ENCODE measurements at regions not wholly inside any gene's neighbourhood (a gene's known extent, or its start where the extent isn't known, plus 50 kb on each side); places are given as distances from the start of the nearest gene placed in this dataset.

DNA sequence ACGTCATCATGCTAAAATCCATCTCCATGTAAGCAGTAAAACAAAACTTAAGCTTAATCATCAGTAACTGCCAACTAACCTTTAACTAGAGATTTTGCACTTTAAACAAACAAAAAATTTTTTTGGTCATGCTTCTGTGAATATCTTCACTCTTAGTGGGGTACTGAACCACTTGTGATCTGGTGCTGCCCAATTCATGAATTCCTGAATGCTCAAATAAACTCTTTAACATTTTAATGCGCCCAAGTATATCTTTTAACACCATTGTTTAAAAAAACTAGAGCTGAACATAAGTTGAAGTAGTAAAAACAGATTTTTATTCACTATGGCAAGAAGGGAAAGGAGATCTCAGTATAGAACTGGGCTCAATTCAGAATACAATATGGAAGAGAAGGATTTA lies 196.9 kb upstream of the USP24 start:
- no peak overlapping the region for H3K4me3 ChIP-seq (ENCODE audit: low read depth, low read length)
- DNase-seq (ENCODE audit: low read depth), result no peak
- TF ChIP-seq, protein P1, sequence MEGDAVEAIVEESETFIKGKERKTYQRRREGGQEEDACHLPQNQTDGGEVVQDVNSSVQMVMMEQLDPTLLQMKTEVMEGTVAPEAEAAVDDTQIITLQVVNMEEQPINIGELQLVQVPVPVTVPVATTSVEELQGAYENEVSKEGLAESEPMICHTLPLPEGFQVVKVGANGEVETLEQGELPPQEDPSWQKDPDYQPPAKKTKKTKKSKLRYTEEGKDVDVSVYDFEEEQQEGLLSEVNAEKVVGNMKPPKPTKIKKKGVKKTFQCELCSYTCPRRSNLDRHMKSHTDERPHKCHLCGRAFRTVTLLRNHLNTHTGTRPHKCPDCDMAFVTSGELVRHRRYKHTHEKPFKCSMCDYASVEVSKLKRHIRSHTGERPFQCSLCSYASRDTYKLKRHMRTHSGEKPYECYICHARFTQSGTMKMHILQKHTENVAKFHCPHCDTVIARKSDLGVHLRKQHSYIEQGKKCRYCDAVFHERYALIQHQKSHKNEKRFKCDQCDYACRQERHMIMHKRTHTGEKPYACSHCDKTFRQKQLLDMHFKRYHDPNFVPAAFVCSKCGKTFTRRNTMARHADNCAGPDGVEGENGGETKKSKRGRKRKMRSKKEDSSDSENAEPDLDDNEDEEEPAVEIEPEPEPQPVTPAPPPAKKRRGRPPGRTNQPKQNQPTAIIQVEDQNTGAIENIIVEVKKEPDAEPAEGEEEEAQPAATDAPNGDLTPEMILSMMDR (IDR thresholded peaks at IDR 0.05; ENCODE audit: insufficient read depth, low read depth, low read length, missing control alignments), result no peak

DNA sequence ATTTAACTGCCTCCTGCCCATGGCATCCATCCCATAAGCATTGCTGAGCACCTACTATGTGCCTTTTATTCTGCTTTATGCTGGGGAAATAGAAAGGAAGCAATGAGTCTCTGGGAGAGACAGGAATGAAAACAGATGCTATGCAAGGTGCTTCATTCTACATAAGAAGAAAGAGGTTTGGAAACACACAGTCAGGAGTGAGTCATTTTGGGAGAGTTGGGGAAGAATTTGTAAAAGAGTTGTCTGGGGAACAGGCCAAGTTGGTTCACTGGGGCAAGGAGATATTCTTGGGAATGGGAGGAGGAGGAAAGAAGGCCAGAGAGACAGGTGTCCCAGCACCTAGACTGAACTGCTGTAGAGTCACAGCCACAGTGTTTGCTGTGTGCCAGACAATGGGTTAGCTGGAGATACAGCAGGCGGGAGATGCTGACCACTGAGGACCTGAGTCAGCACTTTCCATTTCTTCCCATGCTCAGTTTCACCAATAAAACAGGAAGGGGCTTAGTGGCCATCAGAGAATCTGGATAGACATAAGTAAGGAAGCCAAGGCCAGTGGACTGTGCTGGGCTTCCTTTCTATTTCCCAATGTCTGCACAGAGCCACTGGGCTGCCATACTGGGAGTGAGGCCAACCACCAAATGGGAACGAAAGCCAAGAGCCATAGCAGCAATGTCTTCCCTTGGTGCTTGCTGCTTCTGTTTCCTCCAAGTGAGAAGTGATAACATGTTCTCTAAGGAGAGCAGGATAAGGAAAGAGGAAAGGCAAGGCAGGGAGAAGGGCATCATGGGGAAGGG lies 187.7 kb upstream of the USP24 start:
- H3K4me3 ChIP-seq (ENCODE audit: low read depth, low read length), result no peak overlapping the region
- TF ChIP-seq, protein P1 (IDR thresholded peaks at IDR 0.05; ENCODE audit: insufficient read depth, low read depth, low read length, missing control alignments), result no peak
- no peak for DNase-seq (ENCODE audit: low read depth)

DNA sequence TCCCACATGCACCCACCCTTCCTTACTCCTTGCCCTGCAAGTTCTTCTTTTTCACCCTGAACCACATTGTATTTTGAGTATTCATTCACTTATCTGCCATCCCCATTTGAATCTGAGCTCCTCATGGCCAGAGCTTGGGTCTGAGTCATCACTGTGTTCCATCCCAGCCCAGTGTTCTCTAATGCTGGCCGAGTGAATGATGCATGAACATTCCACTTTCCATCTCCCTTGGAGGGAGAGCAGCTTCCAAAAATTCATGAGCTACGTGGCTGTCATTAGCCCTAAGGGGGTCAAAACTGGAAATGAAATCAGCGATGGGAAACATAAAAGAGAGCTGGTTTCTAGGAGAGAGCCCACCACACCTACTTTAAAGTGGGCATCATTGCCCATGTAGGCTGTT lies 187.0 kb upstream of the USP24 start:
- H3K4me3 ChIP-seq (ENCODE audit: low read depth, low read length), result no peak overlapping the region
- no peak for DNase-seq (ENCODE audit: low read depth)
- TF ChIP-seq, protein P1 (IDR thresholded peaks at IDR 0.05; ENCODE audit: insufficient read depth, low read depth, low read length, missing control alignments), result no peak

DNA sequence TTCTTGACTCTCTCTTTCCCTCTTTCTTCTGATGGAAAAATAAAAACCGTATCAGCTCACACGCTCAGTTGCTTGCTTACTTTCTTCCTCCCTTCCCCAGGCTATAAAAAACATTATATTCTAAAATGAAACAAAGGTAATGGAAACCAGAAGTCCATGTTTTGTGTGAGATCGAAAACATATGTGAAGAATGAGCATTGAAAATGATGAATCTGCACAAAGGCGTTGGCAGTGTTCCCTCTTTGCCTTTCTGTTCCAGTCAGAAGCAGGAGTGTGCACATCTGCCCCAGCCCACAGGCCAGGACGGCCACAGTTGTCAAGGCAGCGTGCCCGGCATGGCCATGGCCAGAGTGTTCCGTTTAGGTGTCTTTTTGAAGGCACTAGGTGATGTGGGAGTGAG lies 185.3 kb upstream of the USP24 start:
- no peak for DNase-seq (ENCODE audit: low read depth)
- no peak overlapping the region for H3K4me3 ChIP-seq (ENCODE audit: low read depth, low read length)
- TF ChIP-seq, protein P1 (IDR thresholded peaks at IDR 0.05; ENCODE audit: insufficient read depth, low read depth, low read length, missing control alignments), result no peak

DNA sequence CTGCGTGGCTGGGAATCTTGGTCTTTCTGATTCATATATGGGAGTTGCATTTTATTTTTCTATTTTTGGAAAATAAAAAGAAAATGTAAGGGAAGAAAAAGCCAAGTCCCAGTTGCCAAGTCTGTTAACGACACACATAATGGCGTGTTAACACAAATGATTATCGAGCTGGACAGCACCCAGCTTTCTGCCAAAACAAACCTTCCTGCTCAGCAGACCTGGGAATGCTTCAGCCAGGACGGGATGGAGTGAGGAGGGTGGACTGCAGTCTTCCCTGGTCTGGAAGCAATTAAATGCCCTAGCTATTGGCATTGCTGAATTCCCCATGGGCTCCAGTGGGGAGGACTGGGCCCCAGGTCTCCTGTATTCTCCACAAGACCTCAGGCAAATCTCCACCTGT lies 184.2 kb upstream of the USP24 start:
- no peak overlapping the region for H3K4me3 ChIP-seq (ENCODE audit: low read depth, low read length)
- DNase-seq (ENCODE audit: low read depth), result no peak
- TF ChIP-seq, protein P1 (IDR thresholded peaks at IDR 0.05; ENCODE audit: insufficient read depth, low read depth, low read length, missing control alignments), result no peak

DNA sequence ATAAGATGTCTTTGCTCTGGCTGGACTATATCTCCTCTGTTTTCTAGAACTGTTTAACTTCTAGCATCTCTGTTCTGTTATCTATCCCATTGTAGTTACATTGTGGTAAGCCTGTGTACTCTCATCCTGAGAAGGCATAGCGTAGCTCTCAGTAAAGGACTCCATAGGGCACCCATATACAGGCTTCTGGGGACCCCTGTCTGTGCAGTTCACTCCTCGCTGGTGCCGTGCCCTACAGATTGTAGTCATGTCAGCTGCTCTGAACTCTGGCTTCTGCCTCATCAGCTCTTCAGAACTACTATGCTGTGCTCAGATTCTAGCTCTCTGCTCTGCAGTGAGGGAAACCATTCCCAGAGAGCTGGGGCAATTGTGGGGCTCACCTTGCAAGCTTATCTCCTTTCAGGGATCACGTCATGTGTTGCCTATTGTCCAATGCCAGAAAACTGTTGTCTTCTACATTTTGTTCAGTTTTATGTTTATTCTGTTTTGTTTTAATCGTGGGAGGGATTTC lies 181.3 kb upstream of the USP24 start:
- DNase-seq (ENCODE audit: low read depth), result no peak
- no peak overlapping the region for H3K4me3 ChIP-seq (ENCODE audit: low read depth, low read length)
- TF ChIP-seq, protein P1 (IDR thresholded peaks at IDR 0.05; ENCODE audit: insufficient read depth, low read depth, low read length, missing control alignments), result no peak

DNA sequence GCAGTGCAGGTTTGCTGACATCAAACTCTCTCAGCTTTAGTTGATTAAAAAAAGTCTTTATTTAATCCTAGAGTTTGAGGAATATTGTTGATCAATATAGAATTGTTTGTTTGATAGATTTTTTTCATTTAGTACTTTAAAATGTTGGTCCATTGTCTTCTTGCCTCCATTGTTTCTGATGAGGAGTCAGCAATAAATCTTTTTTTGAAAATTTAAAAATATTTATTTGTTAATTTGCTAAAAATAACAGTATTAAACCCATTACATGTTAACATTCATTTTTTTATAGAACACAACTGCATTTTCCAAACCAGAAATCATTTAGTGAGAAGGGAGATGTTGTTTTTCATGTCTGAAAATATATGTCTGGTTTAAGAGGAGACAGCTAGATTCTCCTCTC lies 173.8 kb upstream of the USP24 start:
- TF ChIP-seq, protein P1 (IDR thresholded peaks at IDR 0.05; ENCODE audit: insufficient read depth, low read depth, low read length, missing control alignments), result no peak
- no peak for DNase-seq (ENCODE audit: low read depth)
- no peak overlapping the region for H3K4me3 ChIP-seq (ENCODE audit: low read depth, low read length)
